NCI-H2171 treated with DMSO at 0.1 percent for 48 hours (cell line): ENCODE measurements at regions not wholly inside any gene's neighbourhood (a gene's known extent, or its start where the extent isn't known, plus 50 kb on each side); places are given as distances from the start of the nearest gene placed in this dataset.

ENCODE experiments used
- DNase-seq: peaks from one replicate; lab custom pipeline; 2025; lab: John Stamatoyannopoulos, UW

DNA sequence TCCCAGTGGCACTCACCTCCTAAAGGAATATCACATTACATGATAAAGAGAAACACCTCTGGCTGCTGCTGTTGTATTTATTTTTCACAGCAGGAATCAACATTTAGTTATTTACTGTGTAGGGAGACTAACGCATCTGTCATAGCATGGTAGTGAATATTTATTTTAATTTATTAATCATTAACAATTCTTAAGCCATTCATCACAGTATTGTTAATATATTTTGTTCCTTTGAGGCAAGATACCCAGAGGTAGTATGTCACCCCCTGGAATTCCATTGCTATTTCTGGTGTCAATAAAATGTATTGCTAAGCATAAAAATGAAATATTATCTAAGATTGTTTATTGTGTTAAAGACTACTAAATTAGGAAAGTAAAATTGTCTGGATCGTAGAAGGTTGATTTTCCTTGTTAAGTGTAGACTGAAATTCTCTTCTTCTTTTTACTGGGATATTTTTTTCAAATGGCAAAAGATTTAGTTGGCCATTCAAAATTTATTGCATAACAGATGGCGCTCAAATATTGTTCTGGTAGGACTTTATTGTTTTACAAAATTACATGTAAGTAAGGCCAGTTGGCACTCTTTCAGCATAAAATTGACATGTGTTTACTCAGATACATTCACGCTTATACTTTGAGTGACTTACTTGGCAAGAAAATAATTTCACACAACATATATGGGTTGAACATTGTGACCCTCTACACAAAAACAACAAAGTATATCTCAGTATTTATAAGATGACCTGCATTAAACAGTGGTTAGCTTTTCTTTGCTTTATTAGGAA lies 1358.7 kb upstream of the SORCS1 start:
- DNase-seq, result no peak

DNA sequence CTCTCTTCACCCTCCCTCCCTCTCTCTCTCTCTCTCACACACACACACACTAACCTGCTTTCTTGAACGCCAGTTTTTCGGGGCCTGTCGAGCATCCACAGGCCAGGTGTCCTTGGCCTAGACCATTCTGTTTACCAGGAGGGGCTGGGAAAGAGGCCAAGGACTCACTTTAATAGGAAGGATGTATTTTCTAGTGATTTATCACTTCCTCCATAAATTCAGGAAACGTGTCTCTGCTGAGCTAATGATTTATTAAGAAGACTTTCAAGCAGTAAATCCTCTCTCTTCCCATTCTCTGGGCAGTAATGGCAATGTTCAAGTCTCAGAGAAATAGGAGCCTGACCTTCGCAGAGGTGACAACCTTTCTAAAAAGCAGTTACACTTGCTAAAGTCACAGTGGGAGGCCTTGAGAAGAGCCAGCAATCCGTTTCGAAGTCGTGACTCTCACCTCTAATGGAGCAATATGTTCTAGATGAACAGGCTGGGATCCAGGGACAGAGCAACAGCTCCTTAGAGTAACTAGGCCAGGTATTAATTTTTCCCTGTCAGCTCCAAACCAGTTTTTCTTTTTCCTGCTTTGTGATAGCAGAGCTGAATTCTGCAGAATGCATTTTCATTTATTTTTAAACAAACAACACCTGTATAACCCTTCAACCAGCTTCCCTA lies 1357.5 kb upstream of the SORCS1 start:
- no peak for DNase-seq

DNA sequence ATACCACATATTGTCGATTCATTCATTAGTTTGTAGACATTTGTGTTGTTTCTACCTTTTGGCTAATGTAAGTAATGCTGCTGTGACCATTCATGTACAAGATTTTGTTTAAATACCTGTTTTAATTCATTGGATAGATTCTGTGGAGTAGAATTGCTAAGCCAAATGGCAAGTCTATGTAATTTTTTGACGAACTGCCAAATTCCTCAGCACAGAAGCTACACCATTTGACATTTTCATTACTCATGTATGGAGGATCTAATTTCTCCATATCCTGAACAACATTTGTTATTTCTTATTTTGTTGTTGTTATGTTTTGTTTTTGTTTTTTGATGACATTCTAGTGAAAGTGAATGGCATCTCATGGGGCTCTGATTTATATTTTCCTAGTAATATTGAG lies 1351.3 kb upstream of the SORCS1 start:
- DNase-seq, result no peak

DNA sequence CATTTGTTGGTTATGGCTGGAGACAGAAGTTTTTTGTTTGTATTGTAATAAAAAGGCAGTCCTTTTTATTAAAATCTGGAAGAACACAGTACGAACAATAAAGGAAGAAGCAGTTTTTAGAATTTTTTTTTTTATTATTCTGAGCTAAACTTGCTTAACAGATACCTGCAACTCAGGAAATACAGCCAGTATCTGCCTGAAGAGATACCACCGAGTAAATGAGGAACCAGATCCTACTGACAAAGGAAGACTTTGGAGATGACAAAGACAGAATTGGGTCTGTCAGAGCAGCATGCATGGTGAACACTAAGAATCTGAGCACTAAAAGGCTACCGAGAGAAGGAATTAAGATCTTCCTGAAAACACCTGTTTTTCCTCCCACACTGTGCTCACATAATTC lies 1335.9 kb upstream of the SORCS1 start:
- no peak for DNase-seq

DNA sequence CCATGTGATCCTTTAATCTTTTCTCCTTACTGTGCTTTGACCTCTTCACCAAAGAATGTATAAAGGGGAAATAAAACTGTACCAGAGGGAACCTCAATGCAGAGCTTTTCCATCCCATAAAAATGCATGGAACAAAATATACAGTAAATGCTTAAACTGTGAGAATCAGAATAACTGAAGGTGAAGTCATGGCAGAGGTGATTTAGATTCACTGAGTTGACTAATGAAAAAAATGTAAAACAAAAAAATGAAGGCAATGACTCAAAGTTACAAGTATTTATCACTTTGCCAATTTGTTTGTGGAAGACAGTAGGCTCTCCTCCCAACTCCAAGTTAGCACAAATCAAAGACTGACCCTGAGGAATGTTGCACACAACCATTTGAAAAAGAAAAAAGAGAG lies 1331.6 kb upstream of the SORCS1 start:
- DNase-seq, result no peak

DNA sequence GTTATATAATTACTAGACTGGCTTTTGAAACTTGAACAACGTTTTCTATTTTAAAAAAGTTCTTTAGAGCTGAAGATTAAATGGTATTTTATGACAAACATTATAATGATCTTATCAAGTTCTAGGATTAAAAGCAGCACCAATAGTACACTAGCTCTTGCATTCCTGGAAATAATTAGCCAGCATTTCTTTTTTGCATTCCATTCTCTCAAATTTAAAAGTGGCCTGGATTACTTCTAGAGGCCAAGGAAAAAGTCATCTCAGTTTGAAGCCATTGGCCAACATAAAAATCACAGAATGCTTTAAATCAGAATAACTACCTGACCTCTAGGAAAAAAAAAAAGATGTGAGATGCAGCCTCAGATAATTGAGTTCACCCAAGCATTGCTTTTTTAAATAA lies 1326.4 kb upstream of the SORCS1 start:
- DNase-seq, result no peak

DNA sequence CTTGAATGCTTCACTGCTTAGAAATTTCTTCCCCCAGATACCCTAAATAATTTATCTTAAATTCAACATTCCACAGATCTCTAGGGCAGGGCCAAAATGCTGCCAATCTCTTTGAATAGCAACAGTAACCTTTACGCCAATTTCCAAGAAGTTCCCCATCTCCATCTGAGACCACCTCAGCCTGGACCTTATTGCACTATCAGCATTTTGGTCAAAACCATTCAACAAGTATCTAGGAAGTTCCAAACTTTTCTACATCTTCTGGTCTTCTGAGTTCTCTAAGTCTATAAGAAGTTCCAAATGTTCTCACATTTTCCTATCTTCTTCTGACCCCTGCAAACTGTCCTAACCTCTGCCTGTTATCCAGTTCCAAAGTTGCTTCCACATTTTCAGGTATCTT lies 1306.9 kb upstream of the SORCS1 start:
- DNase-seq, result no peak

DNA sequence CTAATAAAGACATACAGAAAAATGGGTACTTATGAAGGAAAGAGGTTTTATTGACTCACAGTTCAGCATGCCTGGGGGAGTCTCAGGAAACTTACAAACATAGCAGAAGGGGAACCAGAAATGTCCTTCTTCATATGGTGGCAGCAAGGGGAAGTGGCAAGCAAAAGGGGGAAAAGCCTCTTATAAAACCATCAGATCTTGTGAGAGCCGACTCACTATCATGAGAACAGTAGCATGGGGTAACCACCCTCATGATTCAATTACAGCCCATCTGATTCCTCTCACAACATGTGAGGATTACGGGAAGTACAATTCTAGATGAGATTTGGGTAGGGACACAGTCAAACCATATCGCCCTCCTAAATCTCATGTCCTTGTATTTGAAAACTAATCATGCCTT lies 1305.4 kb upstream of the SORCS1 start:
- DNase-seq, result no peak

DNA sequence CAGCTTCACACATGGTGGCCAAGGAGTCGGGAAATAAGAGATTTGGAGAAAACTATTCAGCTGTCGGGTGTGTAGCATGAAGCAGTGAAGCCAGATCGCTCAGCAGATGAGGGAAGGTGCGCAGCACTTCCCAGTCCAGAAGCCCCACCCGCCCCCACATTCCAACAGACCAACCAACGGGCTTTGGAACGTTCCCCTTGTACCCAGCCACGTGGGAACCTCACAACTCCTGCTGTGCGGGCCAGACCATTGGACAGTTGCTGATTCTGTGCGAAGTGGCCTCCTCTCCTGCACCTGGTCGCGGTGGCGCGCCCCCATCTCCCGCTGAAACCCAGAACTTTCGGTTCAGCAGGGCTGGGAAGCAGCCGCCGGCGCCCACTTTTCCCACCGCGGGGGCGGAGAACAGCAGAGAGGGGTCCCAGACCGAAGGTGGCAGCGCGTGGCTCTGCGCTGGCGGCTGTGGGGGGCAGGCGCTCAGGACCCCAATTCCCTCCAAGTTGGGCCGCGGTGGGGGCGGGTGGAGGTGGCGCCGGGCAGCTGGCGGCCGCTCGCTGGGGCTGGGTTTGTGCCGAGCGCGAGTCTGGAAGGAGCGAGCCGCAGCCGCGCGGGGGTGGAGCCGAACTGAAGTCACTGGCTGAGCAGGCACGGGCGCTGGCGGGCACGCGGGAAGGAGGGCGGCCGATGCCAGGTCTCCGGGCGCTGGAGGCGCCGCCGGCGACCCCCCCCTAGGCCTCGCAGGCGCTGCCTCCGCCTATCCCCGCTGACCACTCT lies 1301.5 kb upstream of the SORCS1 start:
- no peak for DNase-seq

DNA sequence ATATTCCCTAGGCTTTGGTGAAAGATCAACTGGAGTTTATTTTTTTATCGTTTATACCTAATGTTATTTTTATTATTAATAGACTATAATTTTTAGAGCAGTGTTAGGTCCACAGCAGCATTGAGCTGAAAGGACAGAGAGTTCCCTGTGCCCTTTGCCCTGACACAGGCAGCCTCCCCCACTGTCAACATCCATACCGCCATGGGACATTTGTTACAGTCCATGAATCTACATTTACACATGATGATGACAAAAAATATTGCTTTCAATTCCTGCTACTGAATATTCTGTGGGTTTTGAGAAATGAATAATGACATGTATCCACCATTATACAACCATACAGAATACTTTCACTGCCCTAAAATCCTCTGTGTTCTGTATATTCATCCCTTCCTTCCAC lies 1297.5 kb upstream of the SORCS1 start:
- DNase-seq, result no peak

DNA sequence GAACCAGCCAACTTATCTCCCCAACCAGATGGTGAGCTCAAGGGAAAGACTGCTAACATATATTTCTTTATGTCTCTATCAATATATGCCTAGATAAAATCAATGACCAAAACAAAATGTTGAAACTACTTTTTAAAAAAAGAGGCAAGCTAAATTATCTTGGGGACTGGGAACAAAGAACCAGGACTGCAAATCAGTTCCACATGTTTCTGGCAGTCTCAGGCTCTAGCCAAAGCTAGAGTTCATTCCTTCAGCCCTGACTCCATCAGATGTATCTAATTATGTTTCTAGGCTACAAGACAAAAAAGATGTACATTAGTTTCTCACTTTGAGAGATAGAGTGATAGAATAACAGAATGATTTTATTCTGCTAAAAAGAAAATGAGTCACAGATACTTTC lies 1290.3 kb upstream of the SORCS1 start:
- DNase-seq, result no peak

DNA sequence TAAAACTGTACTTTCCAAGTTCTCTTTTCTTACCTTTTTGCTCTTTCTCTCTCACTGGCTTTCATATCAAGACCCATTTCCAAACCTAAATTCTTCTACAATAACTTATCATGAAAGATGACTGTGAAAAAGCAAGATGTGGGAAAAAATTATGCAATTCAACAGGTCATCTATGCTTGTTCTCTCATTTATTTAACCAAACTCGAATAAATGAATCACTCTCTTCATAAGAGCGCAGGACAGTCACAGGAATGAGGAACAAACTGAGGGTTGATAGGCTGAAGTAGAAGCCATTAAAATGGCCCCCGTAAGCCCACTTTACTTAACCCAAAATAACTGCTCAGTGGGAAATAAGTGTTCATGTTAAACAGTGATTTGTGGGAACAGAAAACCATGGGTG lies 1289.7 kb upstream of the SORCS1 start:
- no peak for DNase-seq

DNA sequence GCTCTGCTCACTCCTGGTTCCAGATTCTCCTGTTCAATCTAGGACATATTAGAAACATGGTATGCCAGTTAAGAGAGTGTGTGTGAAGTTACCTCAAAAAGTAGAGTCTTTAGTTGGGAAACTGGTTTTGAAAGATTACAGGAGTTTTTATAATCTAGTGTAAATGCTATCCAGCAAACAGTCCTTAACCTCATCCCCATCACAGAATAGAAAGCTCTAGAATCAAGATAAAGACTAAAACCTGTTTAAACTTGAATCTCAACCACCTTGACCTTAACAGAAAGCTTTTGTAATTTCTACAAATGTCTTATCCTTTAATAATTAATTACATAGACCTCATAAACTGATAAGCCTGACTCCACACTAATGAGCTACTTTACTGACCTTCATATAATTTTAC lies 1288.7 kb upstream of the SORCS1 start:
- DNase-seq, result no peak

DNA sequence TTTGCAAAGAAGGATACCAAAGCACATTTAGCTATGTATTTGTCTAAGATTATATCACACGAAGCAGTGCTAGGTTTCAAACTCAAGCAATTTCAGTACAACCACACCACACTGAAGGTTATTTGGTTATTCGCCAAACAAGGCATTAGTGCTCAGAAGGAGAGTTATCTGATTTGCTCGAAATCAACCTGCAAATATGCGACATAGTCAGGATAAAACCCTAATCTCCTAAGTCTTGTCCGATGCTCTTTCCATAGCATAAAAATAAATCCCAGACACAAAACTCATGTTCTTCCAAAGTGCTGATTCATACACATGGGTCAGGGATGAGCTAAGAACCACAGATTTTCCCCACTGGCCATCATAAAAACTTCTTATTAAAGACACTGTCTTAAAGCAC lies 1288.0 kb upstream of the SORCS1 start:
- DNase-seq, result no peak

DNA sequence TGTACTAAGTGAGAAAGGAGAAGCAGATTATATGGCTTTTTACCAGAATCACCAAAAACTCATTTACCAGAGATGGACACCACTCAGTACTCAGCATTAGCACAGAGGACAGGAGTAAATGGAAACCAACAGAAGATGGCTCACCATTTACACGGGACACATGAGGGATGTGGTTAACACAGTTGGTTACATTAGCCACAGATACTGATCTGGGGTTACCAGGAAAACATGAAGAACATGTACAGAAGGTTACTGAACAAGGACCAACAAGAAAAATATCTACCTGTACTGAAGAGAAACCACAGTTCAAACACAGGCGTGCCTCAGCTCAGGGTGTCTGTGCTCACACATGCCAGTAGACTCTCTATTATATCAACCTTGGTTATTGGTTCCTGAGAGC lies 1285.8 kb upstream of the SORCS1 start:
- no peak for DNase-seq

DNA sequence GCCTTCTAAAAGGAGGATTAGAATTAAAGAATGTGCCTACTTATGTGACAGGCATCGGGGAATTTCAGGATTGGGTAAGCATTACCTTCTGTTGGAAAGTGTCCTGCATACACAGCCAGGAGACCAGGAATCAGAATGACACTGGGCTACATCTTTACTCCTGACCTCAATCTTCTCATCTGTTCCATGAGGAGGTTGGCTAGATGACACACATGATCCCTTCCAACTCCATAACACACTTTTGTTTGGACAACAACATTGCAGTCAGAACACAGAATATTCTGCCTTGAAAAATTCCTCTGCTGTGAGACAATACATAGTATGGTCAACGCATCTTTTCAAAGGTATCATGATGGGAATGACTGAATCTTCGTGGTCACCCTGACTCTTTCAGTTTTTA lies 1281.2 kb upstream of the SORCS1 start:
- no peak for DNase-seq

DNA sequence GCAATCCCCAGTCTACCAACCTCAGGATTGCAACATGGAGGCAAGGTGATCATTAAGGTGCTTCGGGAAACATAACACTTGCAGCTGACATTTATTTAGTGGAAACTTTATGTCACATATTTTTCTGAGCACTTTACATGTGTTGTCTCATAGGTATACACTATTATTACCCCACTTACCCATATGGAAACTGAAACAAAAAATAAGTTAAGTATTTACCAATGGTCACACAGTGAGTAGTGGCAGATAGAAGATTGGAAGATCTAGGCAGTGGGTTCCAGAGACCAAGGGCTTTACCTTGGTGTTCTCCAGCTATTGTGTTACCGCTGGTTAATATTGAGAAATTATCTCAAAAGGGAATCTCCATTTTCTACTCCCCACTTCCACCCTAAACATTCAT lies 1279.1 kb upstream of the SORCS1 start:
- DNase-seq, result no peak

DNA sequence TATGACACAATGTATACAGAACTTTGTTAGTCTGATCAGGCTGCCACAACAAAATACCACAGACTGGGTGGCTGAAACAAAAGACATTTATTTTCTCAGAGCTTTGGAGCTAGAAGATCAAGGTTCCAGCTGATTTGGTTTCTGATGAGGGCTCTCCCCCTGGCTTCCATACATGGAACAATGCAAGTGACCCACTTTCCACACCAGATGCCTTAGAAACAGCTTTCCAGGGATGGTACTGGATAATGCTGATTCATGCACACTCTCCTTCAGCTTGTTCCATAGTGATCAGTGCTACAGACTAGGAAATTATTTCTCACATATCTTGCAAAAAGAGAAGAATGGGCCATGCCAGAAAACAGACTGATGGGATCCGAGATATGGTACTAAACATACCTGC lies 1274.9 kb upstream of the SORCS1 start:
- no peak for DNase-seq

DNA sequence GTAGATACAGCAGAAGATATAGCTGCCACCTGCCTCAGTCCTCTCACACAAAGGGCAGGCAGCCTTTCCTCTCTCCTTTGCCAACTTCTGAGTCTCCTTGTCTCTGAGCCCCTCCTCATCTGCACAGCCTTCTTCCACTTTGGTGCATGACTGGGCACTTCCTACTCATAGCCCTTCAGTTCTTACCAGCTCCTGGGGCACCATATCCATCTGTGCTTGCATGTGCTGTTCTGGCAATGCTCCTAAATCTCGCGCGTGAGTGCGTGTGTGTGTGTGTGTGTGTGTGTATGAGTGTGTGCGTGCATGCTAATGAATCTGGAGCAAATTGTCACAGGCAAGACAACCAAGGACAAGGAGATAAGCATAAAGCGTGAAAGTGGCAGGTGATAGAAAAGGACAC lies 1271.6 kb upstream of the SORCS1 start:
- no peak for DNase-seq

DNA sequence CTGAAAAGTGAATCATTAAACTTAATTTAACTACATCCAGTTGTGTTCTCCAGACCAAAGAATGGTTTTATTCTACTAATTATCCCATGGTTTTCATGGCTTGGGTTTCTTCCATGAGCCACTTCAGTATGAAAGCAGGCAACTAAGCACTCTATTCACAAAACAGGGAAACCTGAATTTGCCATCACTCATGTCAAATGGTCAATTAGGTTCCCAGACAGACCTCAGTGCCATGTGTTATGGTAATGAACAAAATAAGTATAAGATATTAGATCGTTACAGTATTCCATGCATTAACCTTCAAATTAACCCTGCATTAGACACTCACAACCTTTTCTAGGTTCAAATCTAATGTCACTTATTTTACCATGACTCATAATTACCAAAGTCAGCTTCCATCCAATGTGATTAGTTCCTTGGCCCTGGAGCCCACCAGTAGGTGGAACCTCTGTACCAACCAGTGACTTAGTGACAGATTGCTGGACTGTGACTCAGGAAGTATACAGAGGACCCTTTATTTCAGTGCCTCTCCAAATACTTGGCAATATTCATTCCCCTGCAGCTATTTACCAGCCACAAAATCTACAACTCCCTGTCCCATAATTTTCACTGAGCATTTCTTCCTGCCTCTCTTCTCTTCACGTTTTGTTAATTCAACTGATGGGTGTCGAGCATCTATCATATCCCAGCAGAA lies 1270.2 kb upstream of the SORCS1 start:
- DNase-seq, result no peak

DNA sequence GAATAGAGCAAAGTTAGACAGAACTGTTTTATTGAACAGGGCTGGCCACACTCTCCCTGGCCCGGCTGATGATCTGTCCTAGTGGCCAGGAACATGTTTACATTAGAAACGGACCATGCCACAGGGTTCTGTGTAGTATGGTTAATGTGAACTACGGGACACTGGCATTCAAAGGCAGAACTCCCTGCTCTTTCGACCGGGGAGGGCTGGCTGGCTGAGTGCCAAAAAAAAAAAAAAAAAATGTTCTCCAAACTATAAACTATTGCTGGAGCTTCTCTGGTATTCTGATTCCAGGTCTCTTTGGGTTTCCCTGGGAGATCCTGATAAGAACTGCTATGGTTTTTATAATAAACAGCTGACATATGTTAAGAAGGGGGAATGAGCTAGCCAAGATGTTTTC lies 1262.6 kb upstream of the SORCS1 start:
- no peak for DNase-seq

DNA sequence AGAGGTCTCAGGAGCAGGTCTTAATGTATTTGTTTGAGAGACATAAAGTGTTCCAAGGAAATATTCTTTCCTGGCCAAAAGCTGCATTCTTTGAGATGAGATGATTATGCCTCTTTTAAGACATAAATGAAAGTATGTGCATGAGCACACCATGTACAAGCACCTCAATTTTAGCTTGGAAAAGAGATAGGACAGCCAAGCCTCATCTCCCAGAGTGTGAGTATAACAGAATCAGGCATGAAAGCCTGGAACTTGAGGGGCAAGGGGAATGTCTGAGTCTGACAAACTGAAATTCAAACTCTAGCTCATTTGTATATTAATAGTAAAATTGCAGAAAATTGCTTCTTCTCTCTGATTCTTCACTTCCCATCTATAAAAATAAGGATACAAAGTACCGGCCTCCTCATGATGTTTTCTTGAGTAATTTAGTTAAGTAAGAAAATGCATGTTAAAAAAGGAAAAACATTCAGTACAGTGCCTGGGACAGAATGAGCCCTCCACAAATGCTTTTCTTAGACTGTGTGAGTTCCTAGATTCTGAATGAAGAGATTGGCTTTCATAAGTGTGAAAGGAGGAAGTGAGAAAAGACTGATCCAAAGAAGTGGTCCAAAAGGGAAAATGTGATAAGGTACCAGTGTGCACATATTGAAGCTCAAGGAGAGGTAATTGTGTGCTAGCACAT lies 1260.9 kb upstream of the SORCS1 start:
- no peak for DNase-seq
